IgD-negative memory B cell (primary cell): ENCODE measurements at regions not wholly inside any gene's neighbourhood (a gene's known extent, or its start where the extent isn't known, plus 50 kb on each side); places are given as distances from the start of the nearest gene placed in this dataset.
A peak's percentile ranks its signal among the peaks of the same experiment; 100 is the strongest.

Source experiments
- H3K27ac Mint-ChIP-seq, 3 donors: one replicate each; pipeline ENCODE4 v1.8.0; 2020 to 2022; ENCODE audit warnings: mild to moderate bottlenecking in 3 of 3, mixed read lengths in 3 of 3, moderate library complexity in 1 of 3
- H3K27me3 Mint-ChIP-seq: one replicate; pipeline ENCODE4 v1.8.0; 2021; ENCODE audit warnings: mixed read lengths
- H3K36me3 Mint-ChIP-seq: one replicate; pipeline ENCODE4 v1.8.0; 2020; ENCODE audit warnings: mild to moderate bottlenecking, mixed read lengths
- H3K4me1 Mint-ChIP-seq, 3 donors: one replicate each; pipeline ENCODE4 v1.8.0; 2020 to 2022; ENCODE audit warnings: mixed read lengths in 3 of 3, mild to moderate bottlenecking in 1 of 3
- H3K4me3 Mint-ChIP-seq, 4 donors: one replicate each; pipeline ENCODE4 v1.8.0; 2020 to 2022; ENCODE audit warnings: mild to moderate bottlenecking in 4 of 4, mixed read lengths in 4 of 4, moderate library complexity in 3 of 4
- H3K9me3 Mint-ChIP-seq, 3 donors: one replicate each; pipeline ENCODE4 v1.8.0; 2020 to 2021; ENCODE audit warnings: mixed read lengths in 3 of 3, mild to moderate bottlenecking in 1 of 3

- Mint-ChIP-seq H3K27me3 (no peaks in the 10 kb centered on the region), H3K4me3 (no peak overlapping the region), H3K9me3 (peaks cover 0 to 2% (median 0%) of the 10 kb centered on the region in 3 donors), H3K36me3 (no peaks in the 10 kb centered on the region), H3K27ac (no peak overlapping the region), H3K4me1 (no peaks in the 10 kb centered on the region)
Observed at GRCh38 chr1:218546314-218546713, 201.2 kb downstream of the TGFB2 start.

GRCh38 chr1:218547957-218548730 lies 203.0 kb downstream of the TGFB2 start:
- peaks cover 0 to 3% (median 0%) of the 10 kb centered on the region in 3 donors for H3K9me3 Mint-ChIP-seq
- H3K4me3 Mint-ChIP-seq: no peak overlapping the region
- no peak overlapping the region for H3K27ac Mint-ChIP-seq
- H3K4me1 Mint-ChIP-seq: no peaks in the 10 kb centered on the region
- no peaks in the 10 kb centered on the region for H3K27me3 Mint-ChIP-seq
- H3K36me3 Mint-ChIP-seq: no peaks in the 10 kb centered on the region

- Mint-ChIP-seq H3K36me3 (no peaks in the 10 kb centered on the region), H3K4me3 (no peak overlapping the region), H3K4me1 (no peaks in the 10 kb centered on the region), H3K27ac (no peak overlapping the region), H3K27me3 (no peaks in the 10 kb centered on the region), H3K9me3 (peaks cover 0 to 5% (median 0%) of the 10 kb centered on the region in 3 donors)
Observed at GRCh38 chr1:218548764-218549163, 203.6 kb downstream of the TGFB2 start.

DNA sequence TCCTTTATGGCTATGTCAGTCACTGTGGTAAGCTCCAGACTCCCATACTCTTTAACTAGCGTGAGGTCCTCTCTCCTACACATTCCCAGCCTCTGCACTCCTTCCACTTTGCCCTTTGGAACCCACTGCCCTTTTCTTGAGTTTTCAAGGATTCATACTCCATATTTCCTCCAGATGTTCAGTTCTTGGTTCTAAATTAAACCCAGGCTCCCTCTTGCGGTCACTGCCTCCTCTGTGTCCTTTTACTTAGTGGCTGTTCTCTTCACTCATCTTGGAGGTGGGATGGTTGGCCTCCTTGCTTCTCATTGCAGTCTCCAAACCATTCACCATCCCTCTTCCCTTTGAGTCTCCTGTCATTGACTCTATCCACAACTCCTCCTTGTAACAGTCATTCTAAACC lies 208.1 kb downstream of the TGFB2 start:
- H3K27me3 Mint-ChIP-seq: peaks cover 3% of the 10 kb centered on the region
- no peak overlapping the region for H3K27ac Mint-ChIP-seq
- no peaks in the 10 kb centered on the region for H3K4me1 Mint-ChIP-seq
- H3K4me3 Mint-ChIP-seq: no peak overlapping the region
- no peaks in the 10 kb centered on the region for H3K36me3 Mint-ChIP-seq
- H3K9me3 Mint-ChIP-seq: peaks cover 0 to 3% (median 1%) of the 10 kb centered on the region in 3 donors

DNA sequence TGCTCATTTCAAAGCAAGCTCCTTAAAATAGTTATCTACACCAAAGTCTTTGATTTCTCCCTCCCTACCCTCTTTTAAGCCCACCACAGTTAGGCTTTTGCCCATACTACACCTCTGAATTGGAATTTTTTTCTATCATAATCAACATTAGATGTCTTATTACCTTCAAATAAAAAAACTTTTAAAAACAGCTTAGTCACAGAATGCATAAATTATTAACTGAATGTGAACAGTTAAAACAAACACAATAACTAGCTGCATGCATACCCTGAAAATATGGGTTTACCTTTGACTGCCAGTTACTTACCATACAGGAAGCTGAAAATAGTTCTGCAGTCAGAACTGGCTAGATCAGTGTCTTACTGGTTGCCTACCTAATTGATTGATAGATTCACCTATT lies 210.9 kb downstream of the TGFB2 start:
- no peaks in the 10 kb centered on the region for H3K4me1 Mint-ChIP-seq

GRCh38 chr1:218557731-218558130 lies 212.6 kb downstream of the TGFB2 start:
- Mint-ChIP-seq H3K4me3 (no peak overlapping the region), H3K36me3 (no peaks in the 10 kb centered on the region), H3K4me1 (no peaks in the 10 kb centered on the region), H3K27me3 (peaks cover 3% of the 10 kb centered on the region), H3K9me3 (peaks cover 0 to 3% (median 1%) of the 10 kb centered on the region in 3 donors), H3K27ac (no peak overlapping the region)

More for the DNA sequence above, 210.9 kb downstream of the TGFB2 start:
- Mint-ChIP-seq H3K4me3 (no peak overlapping the region), H3K36me3 (no peaks in the 10 kb centered on the region), H3K27ac (no peak overlapping the region), H3K9me3 (peaks cover 0 to 3% (median 1%) of the 10 kb centered on the region in 3 donors), H3K27me3 (peaks cover 3% of the 10 kb centered on the region)

DNA sequence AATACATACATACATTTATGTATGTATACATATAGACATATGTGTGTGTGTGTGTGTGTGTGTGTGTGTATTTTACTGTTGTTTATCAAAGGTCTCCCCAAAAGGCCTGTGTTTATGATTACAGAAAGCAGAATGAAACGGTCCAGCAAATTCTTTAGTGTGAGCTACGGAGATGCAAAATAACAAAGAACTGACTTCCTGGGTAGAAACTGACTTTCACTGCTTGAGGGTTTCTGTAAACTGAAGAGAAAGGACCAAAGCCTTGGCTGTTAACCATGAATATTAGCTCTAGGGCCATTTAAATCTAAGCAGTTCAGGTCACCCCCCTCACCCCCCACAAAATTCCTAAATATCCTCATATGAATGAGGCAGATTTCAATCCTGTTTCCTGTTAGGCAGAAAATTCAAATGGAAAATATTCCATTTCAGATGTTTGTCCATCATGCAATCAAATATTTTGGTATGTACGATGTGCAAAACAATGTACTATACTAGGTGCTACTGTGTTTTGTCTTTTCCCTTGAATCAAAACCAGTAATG lies 213.2 kb downstream of the TGFB2 start:
- H3K27me3 Mint-ChIP-seq: peaks cover 3% of the 10 kb centered on the region
- no peak overlapping the region for H3K27ac Mint-ChIP-seq
- H3K4me3 Mint-ChIP-seq: no peak overlapping the region
- H3K9me3 Mint-ChIP-seq: peaks cover 0 to 1% (median under 1%) of the 10 kb centered on the region in 3 donors
- no peaks in the 10 kb centered on the region for H3K36me3 Mint-ChIP-seq
- no peaks in the 10 kb centered on the region for H3K4me1 Mint-ChIP-seq

- H3K27ac Mint-ChIP-seq: no peak overlapping the region
- H3K36me3 Mint-ChIP-seq: peaks cover 1% of the 10 kb centered on the region
- peaks cover 0 to 2% (median 0%) of the 10 kb centered on the region in 3 donors for H3K4me1 Mint-ChIP-seq
- no peaks in the 10 kb centered on the region for H3K27me3 Mint-ChIP-seq
- H3K4me3 Mint-ChIP-seq: no peak overlapping the region
- no peaks in the 10 kb centered on the region for H3K9me3 Mint-ChIP-seq
Observed at GRCh38 chr1:218565377-218565776, 220.2 kb downstream of the TGFB2 start.

GRCh38 chr1:218568962-218569550 lies 223.9 kb downstream of the TGFB2 start:
- H3K4me3 Mint-ChIP-seq: no peak overlapping the region
- H3K27me3 Mint-ChIP-seq: no peaks in the 10 kb centered on the region
- H3K36me3 Mint-ChIP-seq: peaks cover 2% of the 10 kb centered on the region
- H3K9me3 Mint-ChIP-seq: no peaks in the 10 kb centered on the region
- peaks cover 0 to 2% (median 0%) of the 10 kb centered on the region in 3 donors for H3K4me1 Mint-ChIP-seq
- no peak overlapping the region for H3K27ac Mint-ChIP-seq

DNA sequence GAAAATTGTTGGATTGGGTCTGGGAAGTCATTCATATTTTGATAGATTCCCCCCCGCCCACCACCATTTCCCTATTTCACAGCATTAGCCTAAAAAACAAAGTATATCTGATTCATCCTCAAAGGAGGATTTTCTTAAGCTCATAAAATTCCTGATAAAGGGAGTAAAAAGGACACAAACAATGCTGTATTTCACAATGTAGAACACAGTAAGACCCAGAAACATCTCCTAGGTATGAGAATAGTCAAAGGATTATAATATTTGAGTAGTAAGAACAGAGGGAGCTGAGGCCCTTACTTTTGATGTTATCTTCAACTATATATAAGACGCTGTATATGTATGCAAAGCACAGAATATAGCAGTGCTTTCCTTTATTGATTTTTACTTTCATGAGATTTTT lies 225.3 kb downstream of the TGFB2 start:
- Mint-ChIP-seq H3K27ac (no peak overlapping the region), H3K36me3 (peaks cover 2% of the 10 kb centered on the region), H3K27me3 (no peaks in the 10 kb centered on the region), H3K4me3 (no peak overlapping the region), H3K9me3 (peaks cover 0 to 2% (median 0%) of the 10 kb centered on the region in 3 donors), H3K4me1 (peaks cover 0 to 2% (median 0%) of the 10 kb centered on the region in 3 donors)

DNA sequence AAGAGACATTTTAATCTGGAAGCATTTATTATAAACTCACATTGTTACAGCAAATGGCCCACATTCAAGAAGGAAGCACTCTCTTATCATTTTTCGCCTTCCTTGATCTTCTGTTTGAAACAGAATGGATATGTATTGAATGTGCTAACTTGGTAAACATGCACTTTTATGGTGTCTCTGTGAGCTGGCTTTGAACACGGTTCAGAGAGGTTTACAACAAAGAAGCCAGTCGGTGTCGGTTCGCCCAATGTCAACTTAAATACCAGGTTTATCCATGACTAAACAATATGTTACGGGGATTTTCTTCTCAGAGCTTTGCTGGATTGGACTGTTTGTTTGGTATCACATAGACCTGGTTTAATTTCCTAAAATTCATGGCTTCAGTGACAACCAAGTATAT lies 226.4 kb downstream of the TGFB2 start:
- Mint-ChIP-seq H3K27me3 (no peaks in the 10 kb centered on the region), H3K36me3 (peaks cover 2% of the 10 kb centered on the region)

DNA sequence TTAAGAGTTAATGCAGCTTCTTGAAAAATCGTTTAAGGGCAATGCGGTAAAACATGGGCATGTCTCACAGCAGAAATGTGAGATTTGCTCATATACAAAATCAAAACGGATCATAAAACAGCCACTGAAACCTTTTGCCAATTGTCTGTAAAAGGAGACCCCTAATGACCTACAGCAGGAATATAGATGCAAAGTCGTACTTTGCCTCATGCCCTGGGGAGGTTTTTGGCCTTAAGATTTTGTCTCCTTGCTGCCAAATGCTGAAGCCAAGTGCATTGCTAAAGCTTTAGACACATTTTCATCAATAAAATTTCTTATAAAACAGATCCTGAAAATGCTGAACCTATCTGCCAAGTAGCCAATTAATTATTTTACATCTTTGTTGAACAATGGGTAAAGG lies 226.9 kb downstream of the TGFB2 start:
- Mint-ChIP-seq H3K27ac (no peak overlapping the region), H3K9me3 (peaks cover 0 to 2% (median 0%) of the 10 kb centered on the region in 3 donors), H3K4me3 (no peak overlapping the region), H3K4me1 (peaks cover 0 to 2% (median 0%) of the 10 kb centered on the region in 3 donors), H3K27me3 (no peaks in the 10 kb centered on the region), H3K36me3 (peaks cover 2% of the 10 kb centered on the region)

More for the DNA sequence above, 226.4 kb downstream of the TGFB2 start:
- H3K4me3 Mint-ChIP-seq: no peak overlapping the region
- H3K4me1 Mint-ChIP-seq: peaks cover 0 to 2% (median 0%) of the 10 kb centered on the region in 3 donors
- peaks cover 0 to 2% (median 0%) of the 10 kb centered on the region in 3 donors for H3K9me3 Mint-ChIP-seq
- H3K27ac Mint-ChIP-seq: no peak overlapping the region

GRCh38 chr1:218573925-218574324 lies 228.8 kb downstream of the TGFB2 start:
- Mint-ChIP-seq H3K27me3 (no peaks in the 10 kb centered on the region), H3K4me1 (peaks cover 0 to 2% (median 0%) of the 10 kb centered on the region in 3 donors), H3K9me3 (peaks cover 0 to 2% (median 0%) of the 10 kb centered on the region in 3 donors), H3K4me3 (no peak overlapping the region), H3K27ac (no peak overlapping the region), H3K36me3 (peaks cover 1% of the 10 kb centered on the region)

DNA sequence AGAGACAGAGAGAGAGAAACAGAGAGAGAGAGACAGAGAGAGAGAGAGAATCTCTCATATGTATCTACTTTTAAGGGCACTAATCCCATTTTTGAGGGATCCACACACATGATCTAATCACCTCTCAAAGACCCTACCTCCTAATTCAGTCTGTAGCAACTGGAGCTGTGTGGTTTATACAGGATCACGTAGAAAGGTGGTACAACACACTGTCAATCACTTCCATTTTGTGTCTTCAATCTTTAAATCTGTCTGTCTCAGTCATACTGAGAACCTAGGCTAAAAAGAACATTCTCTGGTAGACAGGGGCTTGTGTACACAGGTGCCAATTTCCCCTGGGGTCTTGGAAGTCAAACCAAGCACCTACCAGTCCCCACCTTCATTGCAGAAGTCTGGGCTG lies 229.9 kb downstream of the TGFB2 start:
- Mint-ChIP-seq H3K27ac (no peak overlapping the region), H3K4me1 (no peaks in the 10 kb centered on the region), H3K4me3 (no peak overlapping the region), H3K9me3 (peaks cover 0 to 2% (median 0%) of the 10 kb centered on the region in 3 donors), H3K27me3 (no peaks in the 10 kb centered on the region), H3K36me3 (peaks cover 1% of the 10 kb centered on the region)

DNA sequence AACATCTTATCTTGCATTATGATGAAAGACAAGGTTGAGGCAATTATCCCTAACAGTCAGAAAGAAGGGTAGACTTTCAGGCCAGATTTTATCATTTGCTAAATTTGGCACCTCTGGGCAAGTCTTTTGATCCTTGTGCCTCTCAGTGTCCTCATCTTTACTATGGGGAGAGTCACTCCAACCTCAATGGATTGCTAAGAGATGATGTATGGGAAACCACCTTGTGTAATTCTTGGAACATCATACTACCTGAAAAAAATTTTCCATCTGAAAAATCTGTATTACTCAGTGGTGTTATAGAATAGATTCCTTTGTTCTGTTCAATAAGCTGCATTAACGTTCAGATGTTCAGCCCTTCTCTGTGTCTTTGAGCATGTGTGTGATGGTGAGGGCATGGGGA lies 230.7 kb downstream of the TGFB2 start:
- H3K27me3 Mint-ChIP-seq: no peaks in the 10 kb centered on the region
- no peak overlapping the region for H3K27ac Mint-ChIP-seq
- no peaks in the 10 kb centered on the region for H3K4me1 Mint-ChIP-seq
- H3K4me3 Mint-ChIP-seq: peak overlapping the region in 1 of 4 donors; percentile 10
- H3K36me3 Mint-ChIP-seq: peaks cover 1% of the 10 kb centered on the region
- H3K9me3 Mint-ChIP-seq: peaks cover 0 to 2% (median 0%) of the 10 kb centered on the region in 3 donors
